NCI-H2227 (cell line): ENCODE measurements at regions not wholly inside any gene's neighbourhood (a gene's known extent, or its start where the extent isn't known, plus 50 kb on each side); places are given as distances from the start of the nearest gene placed in this dataset.
A peak's percentile ranks its signal among the peaks of the same experiment; 100 is the strongest.
"Not testable (repeated sequence)": the region's sequence is repeated elsewhere in the genome, so short reads cannot be mapped to it uniquely, and the experiment has no call there.

Experiments
- DNase-seq: peaks from one replicate; lab custom pipeline; 2025; ENCODE audit not compliant: unreplicated experiment; lab: John Stamatoyannopoulos, UW

- DNase-seq = no peak
Measured at GRCh38 chr12:114504311-114504710, 98.4 kb upstream of the TBX5 start.

DNA sequence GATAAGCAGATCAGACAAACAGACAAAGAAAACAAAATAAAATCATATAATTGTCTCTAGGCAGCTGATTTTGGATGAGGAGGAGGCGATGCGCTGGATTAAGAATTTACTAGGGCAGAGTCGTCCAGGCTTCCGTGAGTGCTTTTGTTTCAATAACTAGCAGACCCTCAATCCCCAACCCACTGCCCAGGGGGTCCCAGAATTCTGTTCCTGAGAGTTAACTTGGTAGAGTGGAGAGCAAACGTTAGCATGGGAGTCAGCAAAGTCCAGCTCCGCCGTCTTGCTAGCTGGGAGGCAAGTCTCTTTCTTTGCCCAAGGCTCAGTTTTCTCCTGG, 95.5 kb upstream of the TBX5 start:
- no peak for DNase-seq

DNA sequence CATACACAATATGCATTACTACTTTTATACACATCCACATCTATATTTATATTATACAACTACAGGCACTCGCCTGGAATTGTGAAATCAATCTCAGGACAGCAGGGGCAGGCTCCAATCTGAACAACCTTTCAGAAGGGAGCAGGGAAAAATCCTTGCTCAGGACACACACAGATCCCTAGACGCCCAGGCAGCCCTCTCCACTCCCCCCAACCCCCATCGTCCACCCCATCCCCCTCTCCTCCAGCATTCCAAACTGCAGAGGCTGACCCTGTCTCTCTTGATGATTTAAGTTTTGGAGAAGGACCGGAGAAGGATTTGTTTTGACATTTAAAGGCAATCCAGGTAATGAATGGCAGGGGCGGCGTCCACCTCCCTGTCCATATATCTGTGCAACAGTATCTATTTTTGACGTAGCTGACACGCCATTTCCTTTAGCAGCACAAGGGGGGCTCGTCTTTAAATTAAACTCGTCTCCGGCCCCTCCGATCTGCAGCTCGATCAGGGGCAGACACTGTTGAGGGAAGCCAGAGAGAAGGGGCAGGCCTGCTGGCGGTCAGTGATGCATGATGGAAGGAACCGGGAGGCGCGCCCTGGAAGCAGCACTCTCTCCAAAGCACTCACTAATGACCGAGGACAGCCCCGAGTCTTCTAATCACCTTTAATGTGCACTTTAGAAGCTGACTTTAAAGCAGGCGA, 95.0 kb upstream of the TBX5 start:
- DNase-seq = no peak

- no peak for DNase-seq
Measured at GRCh38 chr12:114500131-114500530, 94.2 kb upstream of the TBX5 start.

- DNase-seq = no peak
Measured at GRCh38 chr12:114499338-114499737, 93.4 kb upstream of the TBX5 start.

DNA sequence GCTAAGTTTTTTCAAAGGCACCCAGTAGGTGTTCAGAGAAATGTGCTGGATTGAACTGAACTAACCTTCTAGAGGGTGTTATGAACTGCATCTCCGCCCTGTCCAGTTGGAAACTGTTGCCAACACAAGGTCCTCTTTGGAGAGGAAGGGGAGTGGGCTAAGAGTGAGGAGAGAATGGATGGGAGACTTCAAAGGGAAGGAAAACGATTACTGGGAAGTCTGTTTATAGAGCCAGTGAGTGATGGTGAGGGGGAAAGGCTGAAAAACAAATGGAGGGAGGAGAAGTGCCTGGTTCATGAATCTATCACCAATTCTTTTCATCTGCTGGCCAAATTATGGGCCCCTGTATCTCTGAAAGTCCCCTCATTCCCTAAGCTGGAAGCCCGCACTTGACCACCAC, 86.0 kb upstream of the TBX5 start:
- no peak for DNase-seq

DNA sequence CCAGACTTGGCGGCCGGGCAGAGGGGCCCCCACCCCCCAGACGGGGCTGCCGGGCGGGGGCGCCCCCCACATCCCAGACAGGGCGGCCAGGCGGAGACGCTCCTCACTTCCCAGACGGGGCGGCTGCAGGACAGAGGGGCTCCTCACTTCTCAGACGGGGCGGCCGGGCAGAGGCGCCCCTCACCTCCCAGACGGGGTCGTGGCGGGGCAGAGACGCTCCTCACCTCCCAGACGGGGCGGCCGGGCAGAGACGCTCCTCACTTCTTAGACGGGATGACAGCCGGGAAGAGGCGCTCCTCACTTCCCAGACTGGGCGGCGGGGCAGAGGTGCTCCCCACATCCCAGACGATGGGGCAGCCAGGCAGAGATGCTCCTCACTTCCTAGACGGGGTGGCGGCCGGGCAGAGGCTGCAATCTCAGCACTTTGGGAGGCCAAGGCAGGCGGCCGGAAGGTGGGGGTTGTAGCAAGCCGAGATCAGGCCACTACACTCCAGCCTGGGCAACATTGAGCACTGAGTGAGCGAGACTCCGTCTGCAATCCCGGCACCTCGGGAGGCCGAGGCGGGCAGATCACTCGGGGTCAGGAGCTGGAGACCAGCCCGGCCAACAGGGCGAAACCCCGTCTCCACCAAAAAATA, 79.0 kb upstream of the TBX5 start:
- DNase-seq = not testable (repeated sequence)

DNA sequence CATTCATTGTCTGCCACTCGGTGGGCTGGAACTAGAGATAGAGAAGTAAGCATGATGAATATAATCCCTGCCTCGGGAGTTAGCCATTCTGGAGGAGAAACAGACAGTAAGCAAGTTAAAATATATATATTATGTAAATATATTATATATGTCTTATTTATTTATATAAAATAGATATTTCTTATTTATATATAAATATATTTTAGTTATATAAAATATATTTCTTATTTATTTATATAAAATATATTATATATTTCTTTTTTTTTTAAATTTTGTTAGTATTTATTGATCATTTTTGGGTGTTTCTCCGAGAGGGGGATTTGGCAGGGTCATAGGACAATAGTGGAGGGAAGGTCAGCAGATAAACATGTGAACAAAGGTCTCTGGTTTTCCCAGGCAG, 78.1 kb upstream of the TBX5 start:
- no peak for DNase-seq

DNA sequence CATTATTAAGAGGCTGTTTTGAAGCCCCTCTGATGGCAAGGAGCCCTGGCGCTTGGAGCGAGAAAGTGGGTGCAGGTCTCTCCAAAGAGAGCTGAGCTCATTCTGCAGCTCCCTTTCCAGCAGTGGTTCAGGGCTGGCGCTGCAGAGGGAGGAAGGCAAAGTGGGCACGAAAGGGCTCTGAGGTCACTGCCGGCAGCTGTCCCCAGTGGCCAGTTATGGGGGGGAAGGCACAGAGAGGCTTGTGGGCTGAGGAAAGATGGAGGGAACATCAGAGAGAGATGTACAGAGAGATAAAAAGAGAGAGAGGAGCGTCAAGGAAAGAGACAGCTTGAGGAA, 75.2 kb upstream of the TBX5 start:
- no peak for DNase-seq

DNA sequence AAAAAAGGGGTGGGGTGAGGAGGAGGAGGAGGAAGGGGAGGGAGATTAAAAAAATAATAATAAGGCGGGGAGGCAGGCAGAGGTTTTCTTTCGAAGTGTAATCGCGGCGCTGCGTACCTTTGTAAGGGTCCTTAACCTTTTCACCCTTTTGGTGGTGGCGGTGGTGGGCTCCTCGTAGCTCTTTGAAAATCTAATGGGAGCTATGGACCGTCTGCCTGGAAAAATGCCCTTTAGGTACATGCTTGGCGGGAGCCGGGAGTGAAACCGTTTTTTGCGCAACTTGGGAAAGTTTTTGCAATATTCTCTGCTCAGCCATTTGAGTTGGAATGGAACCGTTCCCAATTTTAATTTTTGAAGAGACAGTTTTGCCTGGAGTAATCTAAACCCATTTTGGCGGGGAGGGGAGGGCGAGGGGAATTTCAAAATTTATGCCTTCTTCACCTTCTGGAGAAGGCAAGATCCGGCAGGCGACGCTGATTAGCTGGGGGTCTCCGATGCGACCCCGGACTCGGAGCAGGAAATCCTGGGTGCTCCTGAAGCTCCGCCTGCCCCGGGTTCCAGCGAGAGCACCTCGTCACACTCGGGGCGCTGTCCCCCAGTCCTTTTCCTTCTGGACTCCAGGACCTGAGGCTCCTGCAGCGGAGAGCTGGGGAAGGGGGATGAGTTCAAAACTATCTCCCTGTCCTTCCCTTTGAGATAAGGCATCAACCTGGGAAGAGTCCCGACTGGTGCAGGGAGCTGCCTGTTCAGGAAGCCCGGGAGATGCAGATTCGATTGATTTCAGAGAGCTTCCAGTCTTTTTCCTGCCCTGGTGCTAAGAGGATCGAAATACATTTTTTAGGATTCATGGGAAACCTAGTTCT, 74.6 kb upstream of the TBX5 start:
- no peak for DNase-seq

DNA sequence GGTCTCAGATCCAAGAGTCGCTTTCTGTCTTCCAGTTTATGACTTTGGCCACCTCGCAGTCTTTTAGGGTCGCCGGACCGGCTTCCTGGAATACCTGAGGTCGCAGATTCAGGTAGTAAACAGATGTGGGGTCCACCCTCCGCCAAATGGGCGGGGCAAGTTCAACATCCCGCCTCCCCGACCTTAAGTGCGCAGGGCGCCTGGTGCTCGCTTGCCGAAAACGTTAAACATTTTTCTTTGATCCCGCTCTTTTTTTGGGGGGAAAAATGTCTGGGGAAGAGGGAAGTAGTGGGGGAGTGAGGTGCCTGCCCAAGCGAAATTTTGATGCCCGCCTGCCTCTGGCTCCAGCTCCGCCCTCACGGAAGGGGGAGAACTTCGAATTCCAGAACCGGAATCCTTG, 73.9 kb upstream of the TBX5 start:
- DNase-seq = peak; percentile 1

- no peak for DNase-seq
Measured at GRCh38 chr12:114478865-114479264, 72.9 kb upstream of the TBX5 start.

GRCh38 chr12:114477989-114478395, 72.0 kb upstream of the TBX5 start:
- DNase-seq = no peak

DNA sequence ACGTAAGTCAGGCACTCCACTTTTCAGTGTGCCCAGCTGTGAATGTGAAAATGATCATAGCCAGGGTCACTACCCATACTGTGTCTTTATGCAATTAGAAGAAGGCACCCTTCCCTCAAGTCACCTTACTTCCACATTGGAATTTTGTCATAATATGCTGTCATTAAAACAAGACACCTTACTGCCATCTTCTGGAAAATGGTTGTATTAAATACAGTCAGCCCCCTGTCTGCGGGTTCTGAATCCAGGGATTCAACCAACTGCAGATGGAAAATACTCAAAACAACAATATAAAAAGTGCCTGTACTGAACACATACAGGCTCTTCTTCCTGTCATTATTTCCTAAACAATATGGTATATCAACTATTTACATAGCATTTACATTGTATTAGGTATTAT, 70.2 kb upstream of the TBX5 start:
- peak; percentile 4 for DNase-seq

DNA sequence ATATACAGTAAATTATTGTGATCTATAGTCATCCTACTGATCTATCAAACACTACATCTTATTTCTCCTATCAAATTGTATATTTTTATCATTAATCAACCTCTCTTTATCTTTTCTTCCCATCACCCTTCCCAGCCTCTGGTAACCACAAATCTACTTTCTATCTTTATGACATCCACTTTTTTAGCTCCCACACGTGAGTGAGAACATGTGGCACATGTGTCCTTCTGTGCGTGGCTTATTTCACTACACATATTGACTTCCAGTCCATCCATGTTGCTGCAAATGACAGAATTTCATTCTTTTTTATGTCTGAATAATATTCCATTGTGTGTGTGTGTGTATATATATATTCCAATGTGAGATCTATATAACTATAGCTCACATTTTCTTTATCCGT, 67.8 kb upstream of the TBX5 start:
- DNase-seq = no peak

GRCh38 chr12:114473018-114473417, 67.1 kb upstream of the TBX5 start:
- no peak for DNase-seq

DNA sequence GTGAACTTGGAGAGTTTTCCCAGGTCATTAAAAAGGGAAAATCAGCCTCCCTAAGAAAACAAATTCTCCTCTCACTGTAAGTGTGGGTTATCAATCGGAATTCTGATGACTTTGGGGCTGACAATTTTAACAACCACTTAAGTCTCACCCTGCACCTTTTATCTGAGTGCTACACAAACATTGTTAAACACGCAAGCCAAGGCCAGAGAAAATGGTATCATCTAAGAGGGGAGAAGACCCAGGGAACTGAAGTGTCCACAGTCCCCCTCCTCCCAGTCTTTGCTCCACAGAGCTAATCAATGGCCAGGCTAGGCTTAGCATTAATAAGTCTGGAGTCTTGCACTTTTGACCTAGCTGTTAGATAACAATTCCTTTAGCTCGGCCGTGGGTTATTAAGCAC, 51.7 kb upstream of the TBX5 start:
- DNase-seq = no peak
